Erythroblast (primary cell): ENCODE measurements at regions not wholly inside any gene's neighbourhood (a gene's known extent, or its start where the extent isn't known, plus 50 kb on each side); places are given as distances from the start of the nearest gene placed in this dataset.

ENCODE experiments used
- GATA1 ChIP-seq: IDR thresholded peaks from 2 replicates; pipeline ENCODE4 v1.6.1; 2011; ENCODE audit warnings: low read depth, mild to moderate bottlenecking, control low read depth, low read length, moderate library complexity
- POLR2A ChIP-seq: IDR thresholded peaks from 2 replicates; pipeline ENCODE4 v1.6.1; 2011; ENCODE audit warnings: mild to moderate bottlenecking, low read length

DNA sequence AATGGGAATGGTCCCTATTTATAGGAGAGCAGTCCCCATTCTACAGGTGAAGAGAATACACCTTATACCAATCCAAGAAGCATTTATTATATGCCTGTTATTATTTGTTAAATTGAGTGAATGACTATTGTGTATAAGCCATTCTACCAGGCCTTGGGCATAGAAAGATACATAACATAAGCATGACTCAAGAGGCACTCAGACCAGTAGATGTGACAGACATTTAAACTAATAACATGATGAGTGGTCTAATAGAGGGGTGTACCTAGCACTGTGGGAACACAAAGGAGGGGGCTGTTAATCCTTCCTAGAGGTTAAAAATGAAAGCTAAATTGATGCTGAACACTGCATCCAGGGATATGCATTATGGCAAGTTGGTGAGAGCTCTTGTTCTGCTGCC, 145.0 kb upstream of the TNC start:
- no peak for TF ChIP-seq POLR2A
- TF ChIP-seq GATA1, result no peak
